Neural cell (in vitro differentiated cells): ENCODE measurements at regions not wholly inside any gene's neighbourhood (a gene's known extent, or its start where the extent isn't known, plus 50 kb on each side); places are given as distances from the start of the nearest gene placed in this dataset.

Experiments
- H2AFZ ChIP-seq: fragments of 200-600, 300-800 bp; sonication (generic), shearing (Covaris generic); 2 replicates; pipeline ENCODE4 v1.6.0; 2014; ENCODE audit warnings: low read depth, mild to moderate bottlenecking, antibody characterized with exemption, low read length, moderate library complexity
- H3F3A ChIP-seq: fragments of 200-600 bp; shearing (Covaris generic); 2 replicates; pipeline ENCODE4 v1.6.1; 2016; ENCODE audit warnings: mild to moderate bottlenecking, moderate library complexity, mixed read lengths, antibody characterized with exemption, low read length; ENCODE audit not compliant: insufficient read depth, poor library complexity, severe bottlenecking
- H3K27ac ChIP-seq: fragments of 200-600, 300-800 bp; sonication (generic), shearing (Covaris generic); 2 replicates; pipeline ENCODE4 v1.5.1; 2014; ENCODE audit warnings: mild to moderate bottlenecking, low read length, moderate library complexity
- H3K27me3 ChIP-seq: fragments of 300-800, 200-600 bp; sonication (generic), shearing (Covaris generic); 2 replicates; pipeline ENCODE4 v1.6.0; 2014; ENCODE audit warnings: mild to moderate bottlenecking, low read depth, low read length, moderate library complexity; ENCODE audit not compliant: insufficient read depth
- H3K36me3 ChIP-seq: fragments of 300-800, 200-600 bp; sonication (generic), shearing (Covaris generic); 2 replicates; pipeline ENCODE4 v1.5.1; 2014; ENCODE audit warnings: mild to moderate bottlenecking, antibody characterized with exemption, low read length, moderate library complexity; ENCODE audit not compliant: insufficient read depth
- H3K4me2 ChIP-seq: fragments of 300-800, 200-600 bp; sonication (generic), shearing (Covaris generic); 2 replicates; pipeline ENCODE4 v1.6.0; 2014; ENCODE audit warnings: mild to moderate bottlenecking, low read length
- H3K4me3 ChIP-seq: fragments of 300-800, 200-600 bp; sonication (generic), shearing (Covaris generic); 2 replicates; pipeline ENCODE4 v1.5.1; 2014; ENCODE audit warnings: mild to moderate bottlenecking, low read length, moderate library complexity
- H3K79me2 ChIP-seq: fragments of 200-600 bp; shearing (Covaris generic); replicated peaks from 2 replicates; pipeline ENCODE4 v1.6.0; 2014; ENCODE audit warnings: mild to moderate bottlenecking, low read length, moderate library complexity; ENCODE audit not compliant: insufficient read depth
- H3K9ac ChIP-seq: fragments of 300-800, 200-600 bp; sonication (generic), shearing (Covaris generic); 2 replicates; pipeline ENCODE4 v1.6.1; 2016; ENCODE audit warnings: mild to moderate bottlenecking, low read length, mixed read lengths
- H3K9me2 ChIP-seq: fragments of 200-600 bp; shearing (Covaris generic); 2 replicates; pipeline ENCODE4 v1.6.1; 2016; ENCODE audit warnings: mild to moderate bottlenecking, low read length, mixed read lengths; ENCODE audit not compliant: insufficient read depth
- H3K9me3 ChIP-seq: fragments of 200-600, 300-800 bp; sonication (generic), shearing (Covaris generic); 2 replicates; pipeline ENCODE4 v1.6.1; 2016; ENCODE audit warnings: mild to moderate bottlenecking, mixed run types, low read length, moderate library complexity, mixed read lengths
- H4K20me1 ChIP-seq: fragments of 200-600 bp; shearing (Covaris generic); 2 replicates; pipeline ENCODE4 v1.6.1; 2016; ENCODE audit warnings: mild to moderate bottlenecking, mixed run types; ENCODE audit not compliant: insufficient read depth
- CTCF ChIP-seq: fragments of 450-650 bp; IDR thresholded peaks from 2 replicates; pipeline ENCODE4 v1.5.1; 2014; ENCODE audit warnings: antibody characterized with exemption, mild to moderate bottlenecking, moderate library complexity; ENCODE audit not compliant: poor library complexity, severe bottlenecking
- EP300 ChIP-seq: fragments of 450-650 bp; conservative IDR thresholded peaks from 2 replicates; pipeline ENCODE4 v1.6.1; 2014; ENCODE audit warnings: antibody characterized with exemption, mild to moderate bottlenecking, moderate library complexity; ENCODE audit not compliant: poor library complexity, severe bottlenecking
- EZH2 ChIP-seq: fragments of 200-600, 300-800 bp; shearing (Covaris generic), sonication (generic); IDR thresholded peaks from 2 replicates; pipeline ENCODE4 v1.6.1; 2014; ENCODE audit warnings: antibody characterized with exemption, low read length, borderline replicate concordance, mild to moderate bottlenecking; ENCODE audit not compliant: insufficient read depth, poor library complexity, severe bottlenecking
- MXI1 ChIP-seq: fragments of 450-650 bp; conservative IDR thresholded peaks from 2 replicates; pipeline ENCODE4 v1.6.1; 2014; ENCODE audit warnings: antibody characterized with exemption, mild to moderate bottlenecking; ENCODE audit not compliant: poor library complexity, severe bottlenecking
- POLR2AphosphoS5 ChIP-seq: IDR thresholded peaks from 2 replicates; pipeline ENCODE4 v1.6.1; 2012
- RAD21 ChIP-seq: fragments of 450-650 bp; conservative IDR thresholded peaks from 2 replicates; pipeline ENCODE4 v1.6.1; 2014; ENCODE audit warnings: antibody characterized with exemption, mild to moderate bottlenecking, moderate library complexity
- REST ChIP-seq: IDR thresholded peaks from 2 replicates; pipeline ENCODE4 v1.6.1; 2012; ENCODE audit warnings: borderline replicate concordance
- SMC3 ChIP-seq: fragments of 450-650 bp; conservative IDR thresholded peaks from 2 replicates; pipeline ENCODE4 v1.6.1; 2014; ENCODE audit warnings: antibody characterized with exemption, mild to moderate bottlenecking, moderate library complexity; ENCODE audit not compliant: poor library complexity
- TAF1 ChIP-seq: IDR thresholded peaks from 2 replicates; pipeline ENCODE4 v1.6.1; 2012; ENCODE audit warnings: low read depth

- TF ChIP-seq TAF1 (no peak), RAD21 (no peak), SMC3 (no peak), EP300 (no peak), MXI1 (no peak), POLR2AphosphoS5 (no peak)
- Histone ChIP-seq H3K9ac (no peak overlapping the region), H3K4me2 (no peak overlapping the region)
These were observed 77.2 kb upstream of the STK17B start for GRCh38 chr2:196248467-196249094.

GRCh38 chr2:196249171-196249570 lies 77.8 kb upstream of the STK17B start:
- Histone ChIP-seq H3F3A (no peaks in the 10 kb centered on the region), H3K79me2 (no peaks in the 10 kb centered on the region), H3K4me2 (no peak overlapping the region), H3K27ac (no peak overlapping the region), H3K9me2 (no peaks in the 10 kb centered on the region), H3K36me3 (peaks cover 4% of the 10 kb centered on the region), H4K20me1 (no peaks in the 10 kb centered on the region), H3K9me3 (no peaks in the 10 kb centered on the region), H3K27me3 (no peaks in the 10 kb centered on the region), H3K9ac (no peak overlapping the region), H3K4me3 (no peak overlapping the region), H2AFZ (no peak overlapping the region)
- TF ChIP-seq RAD21 (no peak), POLR2AphosphoS5 (no peak), CTCF (no peak), REST (no peak), EP300 (no peak), EZH2 (no peak), MXI1 (no peak)

More at GRCh38 chr2:196248467-196249094, 77.2 kb upstream of the STK17B start:
- Histone ChIP-seq H3K36me3 (peaks cover 4% of the 10 kb centered on the region), H3K79me2 (no peaks in the 10 kb centered on the region), H3K27me3 (no peaks in the 10 kb centered on the region), H2AFZ (no peak overlapping the region), H3K27ac (no peak overlapping the region), H3F3A (no peaks in the 10 kb centered on the region), H3K9me2 (no peaks in the 10 kb centered on the region), H4K20me1 (no peaks in the 10 kb centered on the region), H3K9me3 (no peaks in the 10 kb centered on the region), H3K4me3 (no peak overlapping the region)
